H9 (cell line): ENCODE measurements at regions not wholly inside any gene's neighbourhood (a gene's known extent, or its start where the extent isn't known, plus 50 kb on each side); places are given as distances from the start of the nearest gene placed in this dataset.

Source experiments
- DNase-seq: peaks from one replicate; pipeline ENCODE4 v3.0.0-alpha.2; 2017
- H2AFZ ChIP-seq: one replicate; pipeline ENCODE4 v1.6.1; 2013; ENCODE audit warnings: mild to moderate bottlenecking, low read length, control low read depth, moderate library complexity
- H2AK5ac ChIP-seq: 2 replicates; pipeline ENCODE4 v1.6.1; 2013; ENCODE audit warnings: low read length, control low read depth, mixed read lengths; ENCODE audit not compliant: insufficient read length
- H2BK120ac ChIP-seq: one replicate; pipeline ENCODE4 v1.6.1; 2013; ENCODE audit warnings: low read depth, mild to moderate bottlenecking, low read length, control low read depth, inconsistent platforms; ENCODE audit not compliant: poor library complexity, severe bottlenecking
- H2BK12ac ChIP-seq: 2 replicates; pipeline ENCODE4 v1.6.1; 2013; ENCODE audit warnings: low read length, control low read depth, mixed read lengths, low read depth; ENCODE audit not compliant: insufficient read length
- H2BK15ac ChIP-seq: 2 replicates; pipeline ENCODE4 v1.6.1; 2013; ENCODE audit warnings: low read depth, low read length, control low read depth
- H2BK20ac ChIP-seq: one replicate; pipeline ENCODE4 v1.6.1; 2013; ENCODE audit warnings: low read depth, mild to moderate bottlenecking, low read length, control low read depth, inconsistent platforms; ENCODE audit not compliant: poor library complexity, severe bottlenecking
- H2BK5ac ChIP-seq: 2 replicates; pipeline ENCODE4 v1.6.1; 2013; ENCODE audit warnings: low read length, control low read depth, mixed read lengths; ENCODE audit not compliant: insufficient read length
- H3K14ac ChIP-seq: 2 replicates; pipeline ENCODE4 v1.6.1; 2013; ENCODE audit warnings: low read length, control low read depth; ENCODE audit not compliant: insufficient read depth
- H3K18ac ChIP-seq: 2 replicates; pipeline ENCODE4 v1.6.1; 2013; ENCODE audit warnings: low read depth, mild to moderate bottlenecking, mixed read lengths, low read length, control low read depth; ENCODE audit not compliant: insufficient read length
- H3K23ac ChIP-seq: 2 replicates; pipeline ENCODE4 v1.6.1; 2013; ENCODE audit warnings: low read length, control low read depth, mixed read lengths, low read depth; ENCODE audit not compliant: insufficient read length
- H3K23me2 ChIP-seq: 2 replicates; pipeline ENCODE4 v1.6.1; 2013; ENCODE audit warnings: low read depth, mild to moderate bottlenecking, mixed read lengths, low read length, control low read depth; ENCODE audit not compliant: insufficient read length, poor library complexity, severe bottlenecking
- H3K27ac ChIP-seq: 2 replicates; pipeline ENCODE4 v1.5.1; 2013; ENCODE audit warnings: low read length, control low read depth, mixed read lengths, low read depth; ENCODE audit not compliant: insufficient read length
- H3K27me3 ChIP-seq: 2 replicates; pipeline ENCODE4 v1.6.1; 2013; ENCODE audit warnings: low read length, control low read depth, inconsistent platforms; ENCODE audit not compliant: insufficient read depth
- H3K4ac ChIP-seq: 2 replicates; pipeline ENCODE4 v1.6.1; 2013; ENCODE audit warnings: low read depth, mild to moderate bottlenecking, control low read depth, inconsistent platforms, low read length, moderate library complexity
- H3K4me1 ChIP-seq: 2 replicates; pipeline ENCODE4 v1.6.1; 2013; ENCODE audit warnings: low read length, control low read depth, inconsistent platforms; ENCODE audit not compliant: insufficient read depth
- H3K4me2 ChIP-seq: 2 replicates; pipeline ENCODE4 v1.6.1; 2013; ENCODE audit warnings: low read length, control low read depth, mixed read lengths; ENCODE audit not compliant: insufficient read length, insufficient read depth
- H3K56ac ChIP-seq: 2 replicates; pipeline ENCODE4 v1.6.1; 2013; ENCODE audit warnings: low read depth, mild to moderate bottlenecking, mixed read lengths, low read length, control low read depth; ENCODE audit not compliant: insufficient read length
- H3K79me1 ChIP-seq: 2 replicates; pipeline ENCODE4 v1.6.1; 2013; ENCODE audit warnings: low read depth, mild to moderate bottlenecking, moderate library complexity, low read length, control low read depth, inconsistent platforms; ENCODE audit not compliant: insufficient read depth, poor library complexity, severe bottlenecking
- H3K79me2 ChIP-seq: 2 replicates; pipeline ENCODE4 v1.6.1; 2013; ENCODE audit warnings: low read length, control low read depth, inconsistent platforms; ENCODE audit not compliant: insufficient read depth
- H3K9ac ChIP-seq: 2 replicates; pipeline ENCODE4 v1.6.1; 2013; ENCODE audit warnings: low read length, control low read depth, mixed read lengths; ENCODE audit not compliant: insufficient read length; ENCODE audit errors: extremely low read depth
- H3K9me3 ChIP-seq: one replicate; pipeline ENCODE4 v1.6.1; 2013; ENCODE audit warnings: low read depth, low read length, inconsistent platforms; ENCODE audit not compliant: control insufficient read depth
- H3T11ph ChIP-seq: one replicate; pipeline ENCODE4 v1.6.1; 2013; ENCODE audit warnings: mild to moderate bottlenecking, low read length, control low read depth, inconsistent platforms
- H4K20me1 ChIP-seq: one replicate; pipeline ENCODE4 v1.6.1; 2013; ENCODE audit not compliant: control insufficient read depth, insufficient read length, insufficient read depth
- H4K5ac ChIP-seq: 2 replicates; pipeline ENCODE4 v1.6.1; 2013; ENCODE audit warnings: low read depth, mild to moderate bottlenecking, mixed read lengths, low read length, control low read depth; ENCODE audit not compliant: insufficient read length
- H4K8ac ChIP-seq: replicated peaks from 2 replicates; pipeline ENCODE4 v1.6.1; 2013; ENCODE audit warnings: low read length, control low read depth, mixed read lengths, low read depth; ENCODE audit not compliant: insufficient read length
- H4K91ac ChIP-seq: 2 replicates; pipeline ENCODE4 v1.6.1; 2013; ENCODE audit warnings: low read depth, mild to moderate bottlenecking, moderate library complexity, mixed read lengths, low read length, control low read depth; ENCODE audit not compliant: insufficient read length
- H3K27ac Mint-ChIP-seq, 3 experiments: 2 replicates in 2 of 3; 3 replicates in 1 of 3; pipeline ENCODE4 v1.8.0; 2020 to 2021; ENCODE audit warnings: mixed read lengths in 3 of 3, mild to moderate bottlenecking in 1 of 3, moderate library complexity in 1 of 3
- H3K27me3 Mint-ChIP-seq: 2 replicates; pipeline ENCODE4 v1.8.0; 2021; ENCODE audit warnings: low read depth, mild to moderate bottlenecking, moderate library complexity, mixed read lengths
- H3K36me3 Mint-ChIP-seq, 3 experiments: 2 replicates in 2 of 3; 3 replicates in 1 of 3; pipeline ENCODE4 v1.8.0; 2020 to 2021; ENCODE audit warnings: low read depth in 3 of 3, mixed read lengths in 3 of 3; ENCODE audit not compliant: insufficient read depth in 1 of 3
- H3K4me1 Mint-ChIP-seq, 2 experiments: 2 replicates each; pipeline ENCODE4 v1.8.0; 2020; ENCODE audit warnings: mixed read lengths in 2 of 2
- H3K4me3 Mint-ChIP-seq, 2 experiments: 2 replicates in 1 of 2; 3 replicates in 1 of 2; pipeline ENCODE4 v1.8.0; 2020 to 2021; ENCODE audit warnings: mild to moderate bottlenecking in 2 of 2, mixed read lengths in 2 of 2, moderate library complexity in 1 of 2
- H3K9me3 Mint-ChIP-seq, 2 experiments: 2 replicates in 1 of 2; 3 replicates in 1 of 2; pipeline ENCODE4 v1.8.0; 2020; ENCODE audit warnings: mild to moderate bottlenecking in 2 of 2, mixed read lengths in 2 of 2, moderate library complexity in 1 of 2
- CTCF ChIP-seq: fragments of 200-600 bp; sonication (generic); conservative IDR thresholded peaks from 3 replicates; pipeline ENCODE4 v1.8.0; 2021; ENCODE audit warnings: antibody characterized with exemption, mild to moderate bottlenecking
- WGBS: extraction: QIAGEN DNeasy Blood & Tissue Kit; methylation state at CpG from one replicate; pipeline ENCODE4 v1.1.7; 2013; ENCODE audit warnings: missing lambda C conversion rate, low lambda C conversion rate, mixed read lengths; ENCODE audit not compliant: insufficient read length; ENCODE audit errors: extremely low coverage; 5-methylcytosine and 5-hydroxymethylcytosine counted together

- no CpG with 5 or more reads among the region's 2 CpGs for WGBS
Measured at GRCh38 chrX:116357329-116357728, 79.1 kb upstream of the SLC6A14 start.

More at GRCh38 chrX:116357329-116357728, 79.1 kb upstream of the SLC6A14 start:
- Histone ChIP-seq H2AK5ac (no peak overlapping the region), H3K18ac (no peak overlapping the region), H3K23ac (no peak overlapping the region), H3K79me2 (no peaks in the 10 kb centered on the region), H3K23me2 (no peaks in the 10 kb centered on the region), H4K91ac (no peak overlapping the region), H3K27me3 (no peaks in the 10 kb centered on the region), H3K79me1 (no peaks in the 10 kb centered on the region), H2BK20ac (no peak overlapping the region), H4K8ac (no peak overlapping the region), H2BK120ac (no peak overlapping the region), H3K4me1 (no peaks in the 10 kb centered on the region), H4K5ac (no peak overlapping the region), H3K9me3 (no peaks in the 10 kb centered on the region), H4K20me1 (no peaks in the 10 kb centered on the region), H3K9ac (no peak overlapping the region), H2BK12ac (no peak overlapping the region), H3K4me2 (no peak overlapping the region), H2BK15ac (no peak overlapping the region), H2BK5ac (no peak overlapping the region), H3K56ac (no peak overlapping the region), H3T11ph (no peak overlapping the region), H2AFZ (no peak overlapping the region), H3K14ac (no peak overlapping the region), H3K4ac (no peak overlapping the region), H3K27ac (no peak overlapping the region)
- H3K27me3 Mint-ChIP-seq, result no peaks in the 10 kb centered on the region; the same call in 1 of the 2 replicates
- no peak overlapping the region for H3K27ac Mint-ChIP-seq
- H3K4me3 Mint-ChIP-seq, result no peak overlapping the region
- H3K9me3 Mint-ChIP-seq, result no peaks in the 10 kb centered on the region; a peak in 1 of 5 replicates
- no peak for TF ChIP-seq CTCF
- no peak for DNase-seq
- no peaks in the 10 kb centered on the region for H3K36me3 Mint-ChIP-seq
- H3K4me1 Mint-ChIP-seq, result peaks cover 0 to 3% of the 10 kb centered on the region in 2 experiments; a peak in 1 of 4 replicates
